Left ventricle myocardium inferior (tissue), 1 donor: ENCODE measurements at regions not wholly inside any gene's neighbourhood (a gene's known extent, or its start where the extent isn't known, plus 50 kb on each side); places are given as distances from the start of the nearest gene placed in this dataset.

Source experiments
- DNase-seq: peaks from one replicate; pipeline ENCODE4 v3.0.0-alpha.2; 2020
- H3K27ac ChIP-seq: fragments of 200-600 bp; replicated peaks from 2 replicates; pipeline ENCODE4 v1.8.0; 2021
- H3K27me3 ChIP-seq: fragments of 200-600 bp; 2 replicates; pipeline ENCODE4 v1.8.0; 2021; ENCODE audit warnings: low read depth
- H3K36me3 ChIP-seq: fragments of 200-600 bp; 2 replicates; pipeline ENCODE4 v1.8.0; 2021
- H3K4me1 ChIP-seq: fragments of 200-600 bp; 2 replicates; pipeline ENCODE4 v1.8.0; 2021
- H3K4me3 ChIP-seq: fragments of 200-600 bp; 2 replicates; pipeline ENCODE4 v1.8.0; 2021; ENCODE audit warnings: mild to moderate bottlenecking, moderate library complexity
- H3K9me3 ChIP-seq: fragments of 200-600 bp; replicated peaks from 2 replicates; pipeline ENCODE4 v1.8.0; 2021
- intact Hi-C: fragments of 100-400 bp; cut with micrococcal nuclease; formaldehyde crosslinking; loops from one replicate; pipeline ENCODE4 v1.11.0; 2022
- TF ChIP-seq, protein P1 (sequence below): fragments of 200-600 bp; IDR thresholded peaks from 2 replicates; pipeline ENCODE4 v1.8.0; 2021; ENCODE audit warnings: antibody characterized with exemption, mild to moderate bottlenecking, borderline replicate concordance
- donor health status: DM: no; HTN: yes; CAD: no; lungs with severe emphysema.

DNA sequence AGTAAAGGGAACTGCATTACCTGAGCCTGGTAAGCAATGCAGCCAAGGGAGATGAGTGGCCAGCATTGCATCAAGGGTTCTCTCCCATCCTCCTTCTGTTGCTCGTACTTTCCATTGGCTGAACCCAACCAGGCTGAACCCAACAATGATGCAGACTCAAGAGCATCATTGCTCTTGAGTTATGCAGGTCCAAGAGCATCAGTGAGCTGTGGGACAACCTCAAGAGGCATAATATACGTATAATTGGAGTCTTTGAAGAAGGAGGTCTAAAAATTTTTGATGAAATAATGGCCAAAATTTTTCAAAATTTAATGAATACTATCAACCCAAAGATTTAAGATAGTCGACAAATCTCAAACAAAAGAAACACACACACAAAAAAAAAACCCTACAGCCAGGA is 213.0 kb downstream of the RNF152 start:
- H3K36me3 ChIP-seq: no peaks in the 10 kb centered on the region
- TF ChIP-seq, protein P1, sequence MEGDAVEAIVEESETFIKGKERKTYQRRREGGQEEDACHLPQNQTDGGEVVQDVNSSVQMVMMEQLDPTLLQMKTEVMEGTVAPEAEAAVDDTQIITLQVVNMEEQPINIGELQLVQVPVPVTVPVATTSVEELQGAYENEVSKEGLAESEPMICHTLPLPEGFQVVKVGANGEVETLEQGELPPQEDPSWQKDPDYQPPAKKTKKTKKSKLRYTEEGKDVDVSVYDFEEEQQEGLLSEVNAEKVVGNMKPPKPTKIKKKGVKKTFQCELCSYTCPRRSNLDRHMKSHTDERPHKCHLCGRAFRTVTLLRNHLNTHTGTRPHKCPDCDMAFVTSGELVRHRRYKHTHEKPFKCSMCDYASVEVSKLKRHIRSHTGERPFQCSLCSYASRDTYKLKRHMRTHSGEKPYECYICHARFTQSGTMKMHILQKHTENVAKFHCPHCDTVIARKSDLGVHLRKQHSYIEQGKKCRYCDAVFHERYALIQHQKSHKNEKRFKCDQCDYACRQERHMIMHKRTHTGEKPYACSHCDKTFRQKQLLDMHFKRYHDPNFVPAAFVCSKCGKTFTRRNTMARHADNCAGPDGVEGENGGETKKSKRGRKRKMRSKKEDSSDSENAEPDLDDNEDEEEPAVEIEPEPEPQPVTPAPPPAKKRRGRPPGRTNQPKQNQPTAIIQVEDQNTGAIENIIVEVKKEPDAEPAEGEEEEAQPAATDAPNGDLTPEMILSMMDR: no peak
- intact Hi-C loops: no loop called here

DNA sequence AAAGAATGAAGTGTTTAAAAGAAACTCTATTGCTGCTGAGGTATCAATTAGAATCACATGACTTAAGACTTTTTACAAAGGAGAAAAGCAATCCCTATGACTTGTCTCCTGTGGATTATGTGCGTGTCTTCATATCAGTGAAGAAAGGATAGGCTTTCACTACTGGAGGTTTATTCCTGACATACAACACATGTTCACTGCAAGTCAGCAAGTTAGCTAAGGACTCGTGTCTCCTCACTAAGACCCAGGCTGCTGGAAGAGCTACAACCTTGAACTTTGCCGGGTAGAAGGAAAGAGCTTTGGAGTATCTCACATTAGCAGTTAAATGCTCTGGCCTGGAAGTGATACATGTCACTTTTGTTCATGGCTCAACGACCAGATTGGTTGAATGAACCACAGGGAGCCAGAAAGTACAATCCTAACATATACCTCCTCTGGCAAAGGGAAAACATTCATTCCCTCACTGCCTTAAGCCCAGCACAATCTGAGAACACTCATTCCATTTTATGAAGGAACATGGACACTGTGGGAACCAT is 215.3 kb downstream of the RNF152 start:
- Histone ChIP-seq H3K4me3 (no peak overlapping the region), H3K9me3 (peaks cover 34% of the 10 kb centered on the region), H3K27ac (no peak overlapping the region), H3K27me3 (no peaks in the 10 kb centered on the region), H3K36me3 (no peaks in the 10 kb centered on the region), H3K4me1 (peaks cover 3% of the 10 kb centered on the region)
- intact Hi-C loops: no loop called here
- TF ChIP-seq, protein P1: no peak
- DNase-seq: no peak

More for the DNA sequence above, 213.0 kb downstream of the RNF152 start:
- Histone ChIP-seq H3K9me3 (peaks cover 34% of the 10 kb centered on the region), H3K4me3 (no peak overlapping the region), H3K27me3 (no peaks in the 10 kb centered on the region), H3K4me1 (peaks cover 3% of the 10 kb centered on the region), H3K27ac (no peak overlapping the region)
- no peak for DNase-seq

DNA sequence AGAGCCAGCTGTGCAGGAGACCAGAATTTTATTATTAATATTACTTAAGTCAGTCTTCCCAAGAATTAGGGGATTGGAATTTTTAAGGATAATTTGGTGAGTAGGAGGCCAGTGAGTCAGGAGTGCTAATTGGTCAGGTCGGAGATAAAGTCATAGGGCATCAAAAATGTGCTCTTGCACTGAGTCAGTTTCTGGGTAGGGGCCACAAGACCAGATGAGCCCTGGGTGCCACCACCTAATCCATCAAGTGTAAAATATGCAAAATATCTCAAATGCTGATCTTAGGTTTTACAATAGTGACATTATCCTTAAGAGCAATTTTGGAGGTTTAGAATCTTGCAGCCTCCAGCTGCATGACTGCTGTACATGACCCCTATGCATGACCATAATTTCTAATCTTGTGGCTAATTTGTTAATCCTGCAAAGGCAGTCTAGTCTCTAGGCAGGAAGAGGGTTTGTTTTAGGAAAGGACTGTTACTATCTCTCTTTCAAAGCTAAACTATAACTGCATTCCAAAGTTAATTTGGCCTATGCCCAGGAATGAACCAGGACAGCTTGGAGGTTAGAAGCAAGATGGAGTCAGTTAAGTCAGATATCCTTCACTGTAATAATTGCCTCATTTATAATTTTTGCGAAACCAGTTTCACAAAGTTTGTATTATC is 215.9 kb downstream of the RNF152 start:
- Histone ChIP-seq H3K9me3 (peaks cover 34% of the 10 kb centered on the region), H3K36me3 (no peaks in the 10 kb centered on the region), H3K27me3 (no peaks in the 10 kb centered on the region), H3K4me1 (peaks cover under 1% of the 10 kb centered on the region), H3K27ac (no peak overlapping the region), H3K4me3 (no peak overlapping the region)
- intact Hi-C loops: no loop called here
- TF ChIP-seq, protein P1: no peak
- DNase-seq: no peak

DNA sequence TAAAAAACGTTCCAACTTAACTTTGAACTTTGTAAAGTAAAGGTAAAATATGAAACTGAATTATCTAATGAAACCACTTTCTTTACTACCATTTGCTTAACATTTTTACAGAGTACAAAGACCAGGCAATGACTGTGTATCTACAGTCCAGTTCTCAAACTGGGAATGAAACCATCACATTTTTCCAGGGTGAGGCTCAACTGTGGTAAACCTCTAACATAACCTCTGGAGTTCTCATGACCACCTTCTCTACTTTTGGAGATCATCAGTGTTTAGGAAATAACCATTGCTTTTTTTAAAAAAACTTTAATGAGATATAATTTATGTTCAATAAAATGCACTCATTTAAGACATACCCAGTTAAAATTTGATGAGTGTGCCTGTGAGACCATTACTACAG is 223.5 kb downstream of the RNF152 start:
- H3K27me3 ChIP-seq: no peaks in the 10 kb centered on the region
- no peak overlapping the region for H3K27ac ChIP-seq

DNA sequence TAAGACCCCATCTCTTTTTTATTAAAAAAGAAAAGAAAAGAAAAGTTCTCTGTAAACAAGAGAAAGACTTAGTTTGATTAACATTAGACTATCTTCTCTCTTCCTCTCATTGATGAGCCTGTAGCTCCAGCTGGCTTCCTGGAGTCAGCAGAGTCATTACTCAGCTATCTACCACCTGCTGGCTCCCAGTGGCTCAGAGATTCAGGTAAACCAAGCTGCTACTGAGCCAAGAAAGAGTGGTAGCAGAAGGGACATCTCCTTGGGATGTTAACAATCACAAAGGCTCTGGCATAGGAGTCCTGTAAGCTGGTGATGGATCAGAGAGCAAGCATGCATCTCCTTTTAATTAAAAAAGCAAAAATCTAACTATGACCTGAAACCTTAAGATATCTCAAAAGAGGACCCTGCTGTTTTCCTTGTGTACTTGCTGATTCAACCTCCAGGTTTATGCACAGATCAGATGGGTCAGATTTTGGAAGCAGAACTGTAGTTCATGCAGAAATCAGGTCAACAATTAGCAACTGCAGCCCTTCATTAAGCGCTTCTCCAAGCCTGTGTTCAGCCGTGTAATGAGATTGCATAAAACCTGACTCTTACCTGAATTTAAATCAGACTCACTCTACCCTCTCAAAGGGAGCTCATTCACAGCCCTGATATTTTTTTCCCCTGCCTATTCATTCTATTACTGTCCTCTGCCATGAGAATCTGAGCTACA is 225.8 kb downstream of the RNF152 start:
- Histone ChIP-seq H3K9me3 (peaks cover 4% of the 10 kb centered on the region), H3K27me3 (no peaks in the 10 kb centered on the region), H3K4me3 (no peak overlapping the region), H3K36me3 (no peaks in the 10 kb centered on the region), H3K27ac (peak overlapping the region; percentile 37), H3K4me1 (peaks cover 10% of the 10 kb centered on the region)
- DNase-seq: no peak
- TF ChIP-seq, protein P1: no peak
- intact Hi-C loops: no loop called here

More for the DNA sequence above, 223.5 kb downstream of the RNF152 start:
- TF ChIP-seq, protein P1: no peak
- DNase-seq: no peak
- intact Hi-C loops: no loop called here
- H3K9me3 ChIP-seq: peaks cover 4% of the 10 kb centered on the region
- peaks cover 10% of the 10 kb centered on the region for H3K4me1 ChIP-seq
- no peaks in the 10 kb centered on the region for H3K36me3 ChIP-seq
- no peak overlapping the region for H3K4me3 ChIP-seq
